Inflammatory macrophage treated with lipopolysaccharide for 1 hour (primary cell): ENCODE measurements at regions not wholly inside any gene's neighbourhood (a gene's known extent, or its start where the extent isn't known, plus 50 kb on each side); places are given as distances from the start of the nearest gene placed in this dataset.
"Not testable (repeated sequence)": the region's sequence is repeated elsewhere in the genome, so short reads cannot be mapped to it uniquely, and the experiment has no call there.

ENCODE experiments used
- DNase-seq, 2 donors: peaks; one replicate each; pipeline ENCODE4 v3.0.0-alpha.2; 2020 to 2022

- DNase-seq, result no peak
Observed at GRCh38 chr3:21235491-21235890, 515.5 kb downstream of the ZNF385D start.

- DNase-seq, result no peak
Observed at GRCh38 chr3:21234933-21235332, 516.1 kb downstream of the ZNF385D start.

GRCh38 chr3:21229426-21230135 lies 521.4 kb downstream of the ZNF385D start:
- no peak for DNase-seq

GRCh38 chr3:21226086-21226485 lies 524.9 kb downstream of the ZNF385D start:
- no peak for DNase-seq

- no peak for DNase-seq
Observed at GRCh38 chr3:21220944-21221343, 530.1 kb downstream of the ZNF385D start.

GRCh38 chr3:21216598-21216997 lies 534.4 kb downstream of the ZNF385D start:
- DNase-seq, result no peak

- not testable (repeated sequence) for DNase-seq
Observed at GRCh38 chr3:21204122-21204521, 546.9 kb downstream of the ZNF385D start.

- no peak for DNase-seq
Observed at GRCh38 chr3:21195203-21195602, 555.8 kb downstream of the ZNF385D start.

GRCh38 chr3:21194036-21194435 lies 557.0 kb downstream of the ZNF385D start:
- not testable (repeated sequence) for DNase-seq

- no peak for DNase-seq
Observed at GRCh38 chr3:21188459-21188858, 562.6 kb downstream of the ZNF385D start.

GRCh38 chr3:21185816-21186314 lies 565.1 kb downstream of the ZNF385D start:
- no peak for DNase-seq

- no peak for DNase-seq
Observed at GRCh38 chr3:21174461-21174860, 576.5 kb downstream of the ZNF385D start.

- no peak for DNase-seq
Observed at GRCh38 chr3:21170964-21171363, 580.0 kb downstream of the ZNF385D start.

GRCh38 chr3:21169948-21170347 lies 581.1 kb downstream of the ZNF385D start:
- no peak for DNase-seq

GRCh38 chr3:21168471-21168870 lies 582.5 kb downstream of the ZNF385D start:
- no peak for DNase-seq

- no peak for DNase-seq
Observed at GRCh38 chr3:21163956-21164355, 587.1 kb downstream of the ZNF385D start.

GRCh38 chr3:21159543-21159906 lies 591.5 kb downstream of the ZNF385D start:
- DNase-seq, result no peak

- no peak for DNase-seq
Observed at GRCh38 chr3:21158861-21159542, 592.0 kb downstream of the ZNF385D start.

GRCh38 chr3:21154911-21155310 lies 596.1 kb downstream of the ZNF385D start:
- DNase-seq, result no peak

- no peak for DNase-seq
Observed at GRCh38 chr3:21152555-21152954, 598.5 kb downstream of the ZNF385D start.

- DNase-seq, result no peak
Observed at GRCh38 chr3:21142949-21143348, 608.1 kb downstream of the ZNF385D start.

- DNase-seq, result no peak
Observed at GRCh38 chr3:21142031-21142430, 609.0 kb downstream of the ZNF385D start.

GRCh38 chr3:21140785-21141184 lies 610.2 kb downstream of the ZNF385D start:
- DNase-seq, result no peak

- DNase-seq, result no peak
Observed at GRCh38 chr3:21138085-21138484, 612.9 kb downstream of the ZNF385D start.

- no peak for DNase-seq
Observed at GRCh38 chr3:21132896-21133295, 618.1 kb downstream of the ZNF385D start.
